Retinal pigment epithelial cell (primary cell): ENCODE measurements at regions not wholly inside any gene's neighbourhood (a gene's known extent, or its start where the extent isn't known, plus 50 kb on each side); places are given as distances from the start of the nearest gene placed in this dataset.

Experiments
- DNase-seq: peaks from one replicate; pipeline ENCODE4 v3.0.0-alpha.2; 2010; ENCODE audit warnings: low read depth
- H3K4me3 ChIP-seq: 2 replicates; pipeline ENCODE4 v1.5.1; 2011; ENCODE audit warnings: mild to moderate bottlenecking, low read length, control low read depth, moderate library complexity
- TF ChIP-seq, protein P1 (sequence below): conservative IDR thresholded peaks from 2 replicates; pipeline ENCODE4 v1.5.1; 2011; ENCODE audit warnings: low read depth, low read length, control low read depth, inconsistent platforms

- H3K4me3 ChIP-seq = no peak overlapping the region
- DNase-seq = no peak
- TF ChIP-seq, protein P1, sequence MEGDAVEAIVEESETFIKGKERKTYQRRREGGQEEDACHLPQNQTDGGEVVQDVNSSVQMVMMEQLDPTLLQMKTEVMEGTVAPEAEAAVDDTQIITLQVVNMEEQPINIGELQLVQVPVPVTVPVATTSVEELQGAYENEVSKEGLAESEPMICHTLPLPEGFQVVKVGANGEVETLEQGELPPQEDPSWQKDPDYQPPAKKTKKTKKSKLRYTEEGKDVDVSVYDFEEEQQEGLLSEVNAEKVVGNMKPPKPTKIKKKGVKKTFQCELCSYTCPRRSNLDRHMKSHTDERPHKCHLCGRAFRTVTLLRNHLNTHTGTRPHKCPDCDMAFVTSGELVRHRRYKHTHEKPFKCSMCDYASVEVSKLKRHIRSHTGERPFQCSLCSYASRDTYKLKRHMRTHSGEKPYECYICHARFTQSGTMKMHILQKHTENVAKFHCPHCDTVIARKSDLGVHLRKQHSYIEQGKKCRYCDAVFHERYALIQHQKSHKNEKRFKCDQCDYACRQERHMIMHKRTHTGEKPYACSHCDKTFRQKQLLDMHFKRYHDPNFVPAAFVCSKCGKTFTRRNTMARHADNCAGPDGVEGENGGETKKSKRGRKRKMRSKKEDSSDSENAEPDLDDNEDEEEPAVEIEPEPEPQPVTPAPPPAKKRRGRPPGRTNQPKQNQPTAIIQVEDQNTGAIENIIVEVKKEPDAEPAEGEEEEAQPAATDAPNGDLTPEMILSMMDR = no peak
These were observed 50.8 kb upstream of the PTCSC3 start for GRCh38 chr14:36227344-36227743.
